ENCODE measurements at regions not wholly inside any gene's neighbourhood (a gene's known extent, or its start where the extent isn't known, plus 50 kb on each side); places are given as distances from the start of the nearest gene placed in this dataset.

GRCh38 chr14:45699471-45699870 lies 446.5 kb upstream of the MIS18BP1 start:
- DNase-seq (ENCODE audit: low read depth, low spot score) (peak; percentile 33), FAIRE-seq (no peak)
- Histone ChIP-seq H3K9ac (replicated peaks; ENCODE audit: extremely low read depth, insufficient read depth, low read length) (no peak overlapping the region), H2AFZ (ENCODE audit: low read depth, low read length) (no peak overlapping the region), H3K4me1 (ENCODE audit: control insufficient read depth, extremely low read depth, insufficient read depth, low read length) (peaks cover 4% of the 10 kb centered on the region), H4K20me1 (replicated peaks; ENCODE audit: control insufficient read depth, extremely low read depth, insufficient read depth, low read length) (no peaks in the 10 kb centered on the region), H3K27me3 (ENCODE audit: control insufficient read depth in 2 of 2, insufficient read depth in 2 of 2, low read length in 2 of 2) (no peaks in the 10 kb centered on the region), H3K4me2 (ENCODE audit: insufficient read depth, low read length) (no peak overlapping the region), H3K9me1 (replicated peaks; ENCODE audit: control insufficient read depth, extremely low read depth, insufficient read depth, low read length) (no peaks in the 10 kb centered on the region), H3K27ac (ENCODE audit: insufficient read depth, low read depth, low read length) (no peak overlapping the region), H3K36me3 (ENCODE audit: control insufficient read depth in 2 of 2, extremely low read depth in 1 of 2, insufficient read depth in 2 of 2, low read length in 2 of 2) (no peaks in the 10 kb centered on the region), H3K9me3 (replicated peaks; ENCODE audit: control insufficient read depth, insufficient read depth, low read length) (no peaks in the 10 kb centered on the region), H3K79me2 (ENCODE audit: control insufficient read depth, insufficient read depth, low read length) (no peaks in the 10 kb centered on the region), H3K4me3 (replicated peaks in 1 of 3; ENCODE audit: insufficient read depth in 1 of 3, low read depth in 1 of 3, low read length in 3 of 3) (no peak overlapping the region)
- ChIA-PET POLR2A (no interaction called here), CTCF (no interaction called here)
- intact Hi-C loops (cut with micrococcal nuclease) (no loop called here), dilution Hi-C loops (cut with MboI; ENCODE audit: extremely low pct_ligation_motif_present, low sequenced_read_pairs) (no loop called here)
- TF ChIP-seq MAX (IDR thresholded peaks at IDR 0.05; ENCODE audit: insufficient read depth, insufficient read length) (no peak), FOS (IDR thresholded peaks at IDR 0.05; ENCODE audit: borderline replicate concordance, insufficient read depth, low read length) (no peak), JUN (IDR thresholded peaks at IDR 0.05; ENCODE audit: borderline replicate concordance, insufficient read depth, insufficient read length, low read depth) (no peak), POLR2AphosphoS5 (IDR thresholded peaks at IDR 0.05; ENCODE audit: insufficient read depth, low read depth, low read length) (no peak), CTCF (IDR thresholded peaks at IDR 0.05; ENCODE audit: extremely low read depth in 1 of 2, insufficient read depth in 1 of 2, low read depth in 1 of 2, low read length in 2 of 2) (no peak), POLR2A (IDR thresholded peaks at IDR 0.05; ENCODE audit: low read depth, low read length) (no peak), EZH2 (IDR thresholded peaks at IDR 0.05; ENCODE audit: borderline replicate concordance, low read depth, low read length, severe bottlenecking) (no peak), MYC (IDR thresholded peaks at IDR 0.05; ENCODE audit: low read depth, low read length) (no peak), GATA2 (IDR thresholded peaks at IDR 0.05; ENCODE audit: insufficient read depth, insufficient read length, low read depth, low read length) (no peak)
- no TSS peak for BruUV-seq (replicated peaks)

All from endothelial cell of umbilical vein (primary cell).